Left renal cortex interstitium (tissue), 4 donors: ENCODE measurements at regions not wholly inside any gene's neighbourhood (a gene's known extent, or its start where the extent isn't known, plus 50 kb on each side); places are given as distances from the start of the nearest gene placed in this dataset.
"Not testable (repeated sequence)": the region's sequence is repeated elsewhere in the genome, so short reads cannot be mapped to it uniquely, and the experiment has no call there.

ENCODE experiments used
- DNase-seq, 4 donors: peaks; one replicate each; pipeline ENCODE4 v3.0.0-alpha.2; 2013; ENCODE audit warnings: low read depth in 4 of 4, low spot score in 2 of 4, missing footprints in 1 of 4

DNA sequence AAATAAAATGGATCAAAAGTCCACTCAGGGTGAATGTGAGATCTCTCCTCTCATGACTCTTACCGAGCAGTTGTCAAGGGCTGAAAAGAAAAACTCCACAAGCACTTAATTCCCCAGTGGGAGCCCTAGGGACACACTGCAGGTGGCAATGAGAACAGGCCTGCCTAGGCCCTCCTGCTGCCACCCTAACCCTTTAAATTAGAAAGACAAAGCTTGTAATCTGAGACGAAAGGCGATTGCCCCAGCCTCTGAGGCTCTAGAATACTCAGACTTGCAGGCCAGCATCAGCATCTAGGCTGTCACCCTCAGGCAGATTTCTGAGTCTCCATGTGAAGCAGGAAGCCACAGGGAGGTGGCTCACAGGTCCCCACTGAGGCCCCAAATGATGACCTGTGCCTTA is 457.0 kb upstream of the MYT1L start:
- DNase-seq, result no peak

DNA sequence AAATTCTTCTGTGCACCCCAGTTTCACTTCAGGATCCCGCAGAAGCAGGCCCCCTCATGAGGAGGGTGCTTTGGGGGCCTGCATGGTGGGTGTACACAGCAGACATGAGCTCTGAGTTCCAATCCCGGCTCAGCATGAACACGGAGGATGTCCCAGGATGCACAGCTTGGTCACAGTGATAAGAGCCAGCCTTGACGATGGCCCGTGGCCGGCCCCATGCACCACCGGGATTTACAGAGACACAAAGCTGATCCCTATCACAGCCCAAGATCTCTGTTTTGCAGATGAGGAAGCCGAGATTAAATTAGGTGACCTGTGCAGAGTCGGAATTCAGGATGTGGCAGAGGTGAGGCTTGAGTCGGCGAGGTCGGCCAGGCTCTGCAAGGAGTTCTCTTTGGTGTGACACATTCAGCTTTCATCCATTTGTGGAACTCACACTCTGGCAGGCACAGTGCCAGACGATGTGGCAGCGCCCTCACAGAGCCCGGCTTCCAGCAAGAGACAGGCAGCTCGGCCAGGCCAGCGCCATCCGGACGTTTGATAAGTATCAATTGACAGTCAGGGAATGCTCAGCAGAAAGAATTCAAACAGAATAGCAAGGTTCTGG is 456.3 kb upstream of the MYT1L start:
- no peak for DNase-seq

DNA sequence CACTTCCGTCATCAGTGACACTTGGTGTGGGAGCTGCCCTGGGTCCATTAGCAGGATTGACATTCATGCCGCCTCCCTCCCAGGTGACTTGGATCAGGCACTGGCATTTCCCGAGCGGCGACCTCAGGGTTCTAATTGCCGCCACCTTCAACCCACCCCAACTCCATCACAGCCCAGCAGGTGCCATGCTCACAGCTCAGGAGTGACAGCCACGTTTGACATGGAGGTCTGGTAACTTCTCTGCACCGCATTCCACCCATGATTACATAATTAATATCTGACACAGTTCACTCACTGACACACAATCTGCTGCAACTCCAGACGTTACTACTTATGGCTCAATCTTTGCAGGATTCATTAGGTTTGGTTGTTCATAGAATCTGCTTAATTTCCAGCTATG is 450.9 kb upstream of the MYT1L start:
- DNase-seq, result no peak

DNA sequence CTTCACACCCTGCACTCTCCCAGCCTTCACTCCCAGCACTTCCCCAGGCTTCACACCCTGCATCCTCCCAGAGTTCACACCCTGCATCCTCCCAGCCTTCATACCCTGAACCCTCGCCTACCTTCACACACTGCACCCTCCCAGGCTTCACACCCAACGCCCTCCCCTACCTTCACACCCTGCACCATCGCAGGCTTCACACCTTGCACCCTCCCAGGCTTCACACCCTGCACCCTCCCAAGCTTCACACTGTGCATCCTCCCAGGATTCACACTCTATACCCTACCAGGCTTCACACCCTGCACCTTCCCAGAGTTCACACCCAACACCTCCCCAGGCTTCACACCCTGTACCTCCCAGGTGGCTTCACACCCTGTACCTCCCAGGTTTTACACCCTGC is 448.7 kb upstream of the MYT1L start:
- DNase-seq, result no peak

DNA sequence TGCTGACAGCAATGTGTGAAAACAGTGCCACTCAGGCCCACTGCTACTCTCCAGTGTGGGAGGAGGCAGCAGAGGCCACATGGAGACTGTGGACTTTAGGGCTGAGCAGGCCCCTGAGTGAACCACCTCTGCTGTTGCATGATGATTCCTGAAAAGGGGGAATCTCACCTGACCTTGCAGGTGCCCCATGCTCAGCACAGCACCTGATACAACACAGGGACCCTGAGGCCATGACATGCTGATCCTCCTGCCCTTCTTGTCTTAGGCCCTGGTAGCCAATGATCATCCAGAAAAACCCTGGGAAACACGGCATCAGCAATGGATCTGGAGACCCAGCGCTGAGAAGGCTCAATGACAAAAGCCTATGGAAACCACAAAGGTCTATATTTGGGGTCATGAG is 446.8 kb upstream of the MYT1L start:
- DNase-seq, result no peak

DNA sequence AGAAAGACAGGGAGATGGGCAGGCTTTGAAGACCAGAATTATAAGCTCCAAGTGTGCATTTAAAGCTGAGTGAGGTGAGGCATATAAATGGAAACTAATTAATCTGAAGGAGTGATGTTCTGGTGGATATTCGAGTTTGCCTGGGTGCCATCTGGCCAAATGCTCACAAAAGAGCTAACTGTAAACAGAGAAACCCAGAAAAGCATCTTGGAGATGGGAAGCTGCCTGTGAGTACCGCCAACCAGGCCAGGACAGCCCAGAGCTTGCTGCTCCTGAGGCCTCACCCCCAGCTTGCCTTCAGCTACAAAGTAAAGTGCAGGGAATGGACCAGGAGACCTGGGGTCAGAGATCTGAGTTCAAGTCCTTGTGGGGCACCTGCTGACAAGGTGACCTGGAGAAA is 446.1 kb upstream of the MYT1L start:
- DNase-seq, result no peak

DNA sequence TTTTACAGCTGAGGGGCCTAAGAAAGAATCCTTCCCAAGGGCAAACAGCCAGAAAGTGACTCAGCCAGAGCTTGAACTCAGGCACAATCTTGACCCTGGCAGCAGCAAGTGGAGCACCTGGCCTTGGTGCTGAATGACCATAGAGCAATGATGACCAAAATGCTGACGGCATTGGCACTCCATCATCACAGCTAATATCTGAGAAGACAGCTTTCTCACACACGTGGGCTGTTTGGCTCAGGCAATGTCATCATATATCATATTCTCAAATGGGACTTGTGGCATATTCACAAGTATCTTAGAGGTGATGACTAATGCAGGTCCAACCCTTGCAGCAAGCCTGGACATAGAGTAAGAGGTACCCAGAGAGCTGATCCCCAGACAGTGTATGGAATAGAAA is 443.9 kb upstream of the MYT1L start:
- no peak for DNase-seq

DNA sequence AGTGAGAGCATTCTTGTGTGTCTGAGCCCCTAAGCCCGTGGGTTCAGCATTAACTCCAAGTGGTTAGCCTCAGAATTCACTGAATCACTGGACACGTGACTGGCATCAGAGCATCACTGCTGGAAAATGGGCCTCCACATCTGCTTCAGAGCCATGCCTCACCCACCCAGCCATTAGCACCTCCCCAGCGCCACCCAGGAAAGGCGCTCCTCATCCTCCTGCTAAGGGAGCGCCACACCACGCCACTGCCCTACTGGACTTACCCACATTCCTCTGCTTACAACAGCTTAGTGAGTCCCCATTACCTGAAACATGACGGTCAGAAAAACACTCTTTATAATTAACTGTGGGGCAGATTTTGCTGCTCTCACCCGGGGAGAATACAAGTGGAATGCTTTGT is 442.6 kb upstream of the MYT1L start:
- DNase-seq, result no peak

DNA sequence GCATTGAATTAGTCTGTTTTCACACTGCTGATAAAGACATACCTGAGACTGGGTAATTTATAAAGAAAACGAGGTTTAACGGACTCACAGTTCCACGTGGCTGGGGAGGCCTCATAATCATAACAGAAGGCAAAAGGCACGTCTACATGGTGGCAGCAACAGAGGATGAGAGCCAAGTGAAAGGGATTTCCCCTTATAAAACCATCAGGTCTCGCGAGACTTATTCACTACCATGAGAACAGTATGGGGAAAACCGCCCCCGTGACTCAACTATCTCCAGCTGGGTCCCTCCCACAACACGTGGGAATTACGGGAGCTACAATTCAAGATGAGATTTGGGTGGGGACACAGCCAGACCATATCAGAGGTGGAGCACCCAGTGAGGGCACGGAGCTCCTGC is 442.0 kb upstream of the MYT1L start:
- DNase-seq, result not testable (repeated sequence)

DNA sequence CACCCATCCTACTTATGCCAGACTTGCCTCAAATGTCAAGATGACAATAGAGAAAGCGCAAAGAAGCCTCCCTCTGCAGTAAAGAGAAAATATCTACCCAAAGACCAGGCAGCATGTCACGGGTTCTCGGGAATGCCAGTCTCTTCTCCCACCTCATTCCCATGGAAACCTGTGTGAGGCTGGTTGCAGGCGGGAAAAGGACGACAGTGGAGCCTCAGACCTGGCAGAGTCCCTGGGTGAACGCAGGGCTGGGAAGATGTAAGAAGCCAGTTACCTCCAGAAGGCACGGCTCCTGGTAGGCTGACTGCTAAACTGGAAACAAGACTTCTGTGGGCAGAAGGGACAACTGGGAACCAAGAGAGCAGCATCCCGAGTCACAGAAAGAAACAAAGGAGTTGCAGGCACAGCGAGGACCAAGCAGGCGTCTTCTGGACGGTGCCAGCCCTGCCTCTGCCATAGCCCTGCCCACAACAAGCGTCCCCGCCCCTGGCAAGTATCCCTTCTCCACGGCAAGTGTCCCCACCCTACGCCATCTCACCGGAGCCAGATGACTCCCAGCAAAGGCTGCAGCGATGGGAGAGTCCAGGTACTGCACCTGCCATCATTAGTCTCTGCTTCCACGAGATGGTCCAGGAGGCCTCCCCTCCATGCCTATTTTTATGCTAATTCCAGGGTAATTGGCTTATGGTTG is 440.8 kb upstream of the MYT1L start:
- DNase-seq, result no peak

DNA sequence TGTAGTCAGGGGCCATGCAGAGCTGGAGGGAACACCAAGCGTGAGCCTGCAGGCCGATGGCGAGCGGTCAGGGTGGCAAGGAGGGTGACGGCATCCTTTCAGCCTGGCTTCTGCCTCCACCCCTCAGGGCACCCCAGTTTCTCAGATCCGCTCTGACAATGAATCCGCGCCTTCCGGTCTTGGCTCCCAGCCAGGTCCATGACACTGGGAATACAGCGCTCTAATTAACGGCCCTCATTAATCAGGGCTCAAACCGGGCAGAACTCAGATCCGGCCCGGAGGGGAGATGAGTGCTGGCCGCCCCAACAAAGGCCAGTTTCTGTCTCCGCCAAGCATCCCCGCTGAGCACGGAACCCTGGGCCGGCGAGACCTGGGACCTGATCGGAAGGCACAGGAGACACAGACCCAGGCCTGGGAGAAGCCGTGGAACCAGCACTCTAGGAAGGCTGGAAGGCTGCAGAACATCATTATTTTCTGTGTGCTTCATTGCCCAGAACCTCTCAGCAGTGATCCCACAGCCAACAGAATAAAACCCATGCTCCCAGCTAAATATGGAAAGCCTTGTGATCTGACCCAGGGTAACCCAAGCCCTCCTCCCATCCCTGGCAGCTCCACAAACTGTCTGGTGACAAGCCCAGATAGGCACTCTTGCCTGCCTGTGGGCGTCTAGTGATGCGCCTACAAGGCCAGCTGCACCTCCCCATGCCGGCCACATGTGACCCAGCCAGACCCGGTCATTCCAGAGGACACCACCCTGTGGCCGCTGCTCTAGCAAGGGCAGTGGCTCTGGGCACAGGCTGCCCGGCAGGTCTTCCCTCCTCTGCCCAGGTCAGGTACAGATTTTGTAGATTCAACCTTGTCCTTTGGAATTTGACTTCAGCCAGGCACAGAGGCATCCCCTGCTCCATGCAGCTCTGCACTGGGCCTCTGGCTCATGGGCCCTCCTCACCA is 438.7 kb upstream of the MYT1L start:
- peak; percentile 9 to 46 (median 26) for DNase-seq

DNA sequence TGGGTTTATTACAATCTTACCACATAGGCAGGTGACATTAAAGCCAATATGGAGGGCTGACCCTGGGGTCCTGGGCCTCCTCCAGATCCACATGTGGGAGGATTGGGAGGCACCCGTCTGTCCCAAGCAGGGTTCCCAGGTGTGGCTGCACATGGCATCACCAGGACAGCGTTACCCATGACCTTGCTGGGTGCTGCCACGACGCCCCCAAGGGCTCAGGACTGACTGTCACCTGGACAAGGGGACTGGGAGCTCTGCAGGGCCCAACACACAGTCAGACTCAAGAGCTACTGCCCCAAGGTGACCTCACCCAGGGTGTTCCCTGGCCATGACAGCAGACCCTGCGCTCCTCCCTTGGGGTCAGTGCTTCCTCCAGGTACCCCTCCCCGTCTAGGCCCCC is 437.4 kb upstream of the MYT1L start:
- no peak for DNase-seq

DNA sequence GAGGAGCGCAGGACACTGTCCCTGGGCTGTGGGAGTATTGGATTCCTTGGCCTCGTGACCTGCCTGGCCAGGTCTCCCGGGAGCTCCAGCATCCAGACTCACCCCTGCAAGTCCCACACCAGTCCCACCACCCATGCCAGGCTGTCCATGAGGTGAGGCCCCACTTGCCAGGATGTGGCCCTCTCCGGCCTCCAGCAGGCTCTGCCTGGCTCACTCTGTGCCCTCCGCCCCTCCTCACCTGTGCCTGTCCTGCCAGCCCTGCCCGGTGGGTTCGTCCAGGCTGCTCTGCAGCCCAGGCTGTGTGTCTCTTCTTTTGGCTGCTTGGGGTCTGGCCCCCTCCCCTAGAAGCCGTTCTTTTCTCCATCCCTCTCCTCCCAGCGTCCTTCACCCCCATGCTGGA is 436.8 kb upstream of the MYT1L start:
- DNase-seq, result no peak

DNA sequence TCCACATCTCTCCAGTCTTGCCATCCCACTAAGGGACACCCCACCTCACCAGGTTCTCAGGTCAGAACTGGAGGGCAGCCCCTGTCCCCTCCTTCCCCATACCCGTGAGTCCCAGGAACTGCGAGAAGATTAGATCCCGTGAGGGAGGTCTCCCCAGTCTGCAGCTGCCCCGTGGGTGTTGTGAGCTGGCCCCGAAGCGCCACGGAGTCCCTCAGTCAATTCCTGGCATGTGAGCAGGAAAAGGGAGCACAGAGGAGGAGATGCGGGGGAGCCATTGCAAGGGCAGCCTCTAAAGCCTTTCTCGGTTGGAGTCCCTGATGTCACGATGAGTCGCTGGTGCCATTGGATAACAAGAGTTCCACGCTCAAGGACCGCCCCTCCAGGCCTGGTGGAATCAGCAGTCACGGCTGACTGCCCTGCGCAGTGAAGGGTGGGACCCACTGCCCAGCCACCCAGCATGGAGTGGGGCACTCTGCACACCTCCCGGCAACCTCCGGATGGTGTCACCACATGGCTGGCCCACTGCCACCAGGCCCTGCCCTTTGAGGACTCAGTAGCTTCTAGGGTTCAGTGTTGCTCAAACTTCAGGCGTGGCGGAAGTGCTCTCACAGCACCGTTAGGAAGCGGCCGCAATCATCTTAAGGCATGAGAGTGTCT is 434.9 kb upstream of the MYT1L start:
- no peak for DNase-seq

DNA sequence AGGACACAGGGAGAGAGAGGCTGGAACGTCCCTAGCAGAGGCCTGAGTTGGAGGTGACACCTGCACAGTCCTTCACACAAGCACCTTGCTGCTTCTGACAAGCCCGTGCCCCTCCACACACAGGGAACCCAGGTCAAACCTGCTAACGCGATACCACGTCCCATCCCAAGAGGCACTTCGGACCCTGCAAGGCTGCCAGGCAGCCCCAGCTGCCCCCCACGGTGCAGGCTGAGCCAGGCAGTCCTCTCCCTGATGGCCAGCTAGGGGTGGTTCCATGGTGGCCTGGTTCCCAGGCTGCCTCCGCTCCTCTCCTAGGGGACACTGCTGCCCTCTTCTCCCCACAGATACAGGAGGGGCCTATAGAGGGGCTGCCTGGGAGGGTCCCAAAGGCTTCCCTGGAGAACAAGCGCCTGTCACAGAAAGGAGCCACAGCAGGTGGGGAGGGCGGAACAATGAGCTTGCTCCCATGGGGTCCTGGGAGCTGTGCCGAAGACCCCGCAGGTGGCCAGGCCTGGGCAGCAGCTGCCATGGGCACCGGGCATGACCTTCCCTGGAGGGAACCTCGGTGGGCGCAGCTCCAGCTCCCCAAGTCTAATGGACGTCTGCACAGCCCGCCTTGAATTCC is 434.2 kb upstream of the MYT1L start:
- no peak for DNase-seq

DNA sequence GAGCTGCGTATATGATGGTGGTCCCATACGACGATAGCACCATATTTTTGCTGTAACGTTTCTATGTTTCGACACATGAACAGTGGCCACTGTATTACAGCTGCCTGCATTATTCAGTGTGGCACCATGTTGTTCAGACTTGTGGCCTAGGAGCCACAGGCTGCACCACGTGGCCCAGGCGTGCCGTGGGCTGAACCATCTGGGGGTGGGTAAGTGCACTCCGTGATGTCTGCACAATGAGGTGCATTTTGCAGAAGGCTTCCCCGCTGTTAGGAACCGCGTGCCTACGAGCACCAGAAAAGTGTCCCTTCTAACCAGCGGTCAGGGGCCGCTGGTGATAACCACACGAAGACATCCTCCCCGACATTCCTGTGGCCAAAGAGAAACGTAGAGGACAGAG is 433.7 kb upstream of the MYT1L start:
- DNase-seq, result no peak

DNA sequence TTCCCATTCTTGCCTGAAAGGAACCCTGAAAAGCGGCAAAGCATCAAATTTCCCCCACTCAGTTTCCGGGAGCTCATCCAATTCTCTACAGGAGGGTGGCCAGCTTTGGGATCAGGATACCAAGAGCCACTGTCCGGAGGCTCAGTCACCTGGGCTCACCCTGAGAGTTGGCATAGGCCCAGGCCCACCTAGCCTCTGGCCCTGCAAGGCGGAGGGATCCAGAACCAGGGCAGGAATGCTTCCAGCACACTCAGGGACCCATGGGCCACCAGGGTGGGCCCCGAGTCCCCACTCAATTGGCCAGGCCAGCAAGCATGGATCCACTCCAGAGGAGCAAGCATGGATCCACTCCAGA is 432.9 kb upstream of the MYT1L start:
- no peak for DNase-seq

DNA sequence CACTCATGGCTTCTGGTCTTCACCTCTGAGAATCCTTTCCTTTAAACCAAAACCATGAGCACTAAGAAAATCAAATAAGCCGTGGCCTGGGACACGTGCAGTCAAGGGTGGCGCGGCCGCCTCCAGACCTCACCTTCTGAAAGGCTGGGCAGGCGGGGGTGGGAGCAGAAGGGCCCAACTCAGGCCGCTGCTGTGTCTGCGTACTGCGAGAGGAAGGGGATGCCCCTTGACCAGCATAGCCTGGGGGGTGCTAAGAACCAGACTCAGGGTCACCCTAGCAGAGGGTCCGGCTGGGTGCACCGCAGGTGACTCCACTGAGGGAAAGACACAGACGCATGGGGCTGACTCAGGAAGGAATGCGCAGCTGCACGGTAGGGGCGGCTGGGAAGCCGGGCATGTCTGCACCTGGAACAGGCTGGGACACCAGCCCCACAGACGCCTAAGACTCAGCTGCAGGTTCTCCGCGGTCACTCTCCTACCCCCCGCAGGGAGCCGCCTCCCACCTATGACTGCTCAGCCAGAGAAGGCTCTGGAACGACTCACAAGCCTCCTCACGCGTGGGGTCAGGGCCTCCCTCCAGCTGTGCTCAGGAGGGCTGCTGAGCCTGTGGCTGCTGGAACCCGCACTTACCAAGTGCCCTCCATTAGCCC is 432.4 kb upstream of the MYT1L start:
- DNase-seq, result no peak

DNA sequence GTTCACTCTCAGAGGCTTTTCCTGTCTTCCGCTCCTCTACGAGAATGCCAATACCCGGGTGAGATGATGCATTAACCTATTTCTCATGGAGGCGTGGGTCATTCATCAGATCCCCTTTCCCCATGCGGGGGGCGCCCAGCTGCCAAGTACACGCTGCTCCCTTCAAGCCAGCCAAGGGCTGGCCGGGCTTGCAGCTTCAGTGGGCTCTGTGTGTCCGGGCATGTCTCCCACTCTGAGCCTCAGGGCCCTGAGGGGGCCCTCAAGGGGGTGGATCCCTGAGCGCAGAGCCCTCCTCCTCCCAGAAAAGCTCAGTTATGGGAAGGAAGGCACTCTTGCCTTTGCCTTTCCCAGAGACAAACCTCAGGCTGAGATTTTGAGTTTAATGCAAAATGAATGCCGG is 431.8 kb upstream of the MYT1L start:
- DNase-seq, result no peak

DNA sequence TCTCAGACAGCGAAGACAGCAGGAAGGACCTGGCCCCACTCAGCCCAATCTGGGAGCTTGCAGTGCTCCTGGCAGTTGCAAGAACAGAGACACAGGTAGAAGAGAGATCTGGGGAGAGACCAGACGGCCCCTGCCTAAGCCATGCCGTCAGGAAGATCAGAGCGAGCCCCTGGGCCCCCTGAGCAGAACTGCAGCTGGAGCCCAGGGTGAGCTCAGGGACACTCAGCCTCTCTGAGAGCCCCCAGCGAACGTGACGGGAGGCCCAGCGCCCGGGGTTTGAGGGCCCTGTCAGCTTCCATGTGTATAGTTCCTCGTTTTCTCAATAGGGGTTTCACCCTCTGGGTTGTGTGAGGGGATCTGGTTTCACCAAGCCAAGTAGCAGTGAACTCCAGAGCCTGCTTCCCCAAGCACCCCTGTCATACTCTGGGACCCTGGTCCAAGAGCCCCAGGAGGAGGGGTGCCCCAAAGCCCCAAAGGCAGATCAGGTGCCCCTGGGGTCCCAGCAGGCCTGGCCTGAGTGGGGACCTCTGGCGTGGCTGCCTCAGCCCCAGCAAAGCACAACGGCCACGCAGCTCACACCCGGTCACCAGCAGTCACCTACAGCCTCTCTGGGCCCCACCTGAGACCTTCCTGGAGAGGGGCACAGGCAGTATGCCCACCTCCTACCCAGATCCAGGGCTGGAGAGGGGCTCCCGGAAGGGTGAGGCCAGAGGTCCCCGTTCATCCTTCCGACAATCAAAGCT is 431.3 kb upstream of the MYT1L start:
- no peak for DNase-seq
